Trophoblast cell (in vitro differentiated cells and primary cell): ENCODE measurements at regions not wholly inside any gene's neighbourhood (a gene's known extent, or its start where the extent isn't known, plus 50 kb on each side); places are given as distances from the start of the nearest gene placed in this dataset.

Source experiments
- DNase-seq, 2 donors: peaks; one replicate each; pipeline ENCODE4 v3.0.0-alpha.2; 2016
- H2AFZ ChIP-seq: 2 replicates; pipeline ENCODE4 v1.6.1; 2013; ENCODE audit warnings: low read length, moderate library complexity, mild to moderate bottlenecking; ENCODE audit not compliant: insufficient read depth, poor library complexity
- H2AK5ac ChIP-seq: 2 replicates; pipeline ENCODE4 v1.6.1; 2013; ENCODE audit warnings: mild to moderate bottlenecking, low read length
- H2BK120ac ChIP-seq: 2 replicates; pipeline ENCODE4 v1.6.1; 2013; ENCODE audit warnings: low read length, mild to moderate bottlenecking, moderate library complexity; ENCODE audit not compliant: insufficient read depth, poor library complexity
- H2BK12ac ChIP-seq: 2 replicates; pipeline ENCODE4 v1.6.1; 2013; ENCODE audit warnings: mild to moderate bottlenecking, low read length, moderate library complexity
- H2BK5ac ChIP-seq: 2 replicates; pipeline ENCODE4 v1.6.1; 2013; ENCODE audit warnings: low read length, low read depth, moderate library complexity, mild to moderate bottlenecking; ENCODE audit not compliant: poor library complexity
- H3K14ac ChIP-seq: 2 replicates; pipeline ENCODE4 v1.6.1; 2013; ENCODE audit warnings: mild to moderate bottlenecking, low read length
- H3K18ac ChIP-seq: 2 replicates; pipeline ENCODE4 v1.6.1; 2013; ENCODE audit warnings: mild to moderate bottlenecking, low read length
- H3K23ac ChIP-seq: 2 replicates; pipeline ENCODE4 v1.6.1; 2013; ENCODE audit warnings: low read length
- H3K27ac ChIP-seq: 2 replicates; pipeline ENCODE4 v1.5.1; 2013; ENCODE audit warnings: low read depth, mild to moderate bottlenecking, inconsistent platforms, low read length, moderate library complexity
- H3K27me3 ChIP-seq: 2 replicates; pipeline ENCODE4 v1.6.1; 2013; ENCODE audit warnings: inconsistent platforms, mild to moderate bottlenecking, low read length, moderate library complexity; ENCODE audit not compliant: insufficient read depth
- H3K36me3 ChIP-seq, 2 experiments: 1 replicate in 1 of 2; 2 replicates in 1 of 2; pipeline ENCODE4 v1.6.1; 2013; ENCODE audit warnings: low read length in 2 of 2, mild to moderate bottlenecking in 2 of 2, moderate library complexity in 1 of 2; ENCODE audit not compliant: insufficient read depth in 2 of 2, control insufficient read depth in 1 of 2
- H3K4ac ChIP-seq: 2 replicates; pipeline ENCODE4 v1.6.1; 2013; ENCODE audit warnings: low read depth, mild to moderate bottlenecking, low read length, moderate library complexity
- H3K4me1 ChIP-seq, 2 experiments: 1 replicate in 1 of 2; 2 replicates in 1 of 2; pipeline ENCODE4 v1.6.1; 2013; ENCODE audit warnings: low read length in 2 of 2, mild to moderate bottlenecking in 2 of 2, moderate library complexity in 1 of 2; ENCODE audit not compliant: insufficient read depth in 2 of 2, control insufficient read depth in 1 of 2
- H3K4me2 ChIP-seq: 2 replicates; pipeline ENCODE4 v1.6.1; 2013; ENCODE audit warnings: inconsistent platforms, mild to moderate bottlenecking, low read length, moderate library complexity
- H3K4me3 ChIP-seq: 2 replicates; pipeline ENCODE4 v1.5.1; 2013; ENCODE audit warnings: mild to moderate bottlenecking, low read depth, low read length, inconsistent platforms
- H3K79me1 ChIP-seq: one replicate; pipeline ENCODE4 v1.6.1; 2013; ENCODE audit warnings: low read length
- H3K79me2 ChIP-seq: 2 replicates; pipeline ENCODE4 v1.6.1; 2013; ENCODE audit warnings: low read length, mild to moderate bottlenecking; ENCODE audit not compliant: control insufficient read depth, insufficient read depth, poor library complexity
- H3K9ac ChIP-seq: 2 replicates; pipeline ENCODE4 v1.6.1; 2013; ENCODE audit warnings: mild to moderate bottlenecking, low read length
- H3K9me3 ChIP-seq: 2 replicates; pipeline ENCODE4 v1.6.1; 2013; ENCODE audit warnings: low read depth, mild to moderate bottlenecking, control low read depth, inconsistent platforms, low read length; ENCODE audit not compliant: insufficient read depth
- H4K12ac ChIP-seq: 2 replicates; pipeline ENCODE4 v1.6.1; 2013; ENCODE audit warnings: low read depth, mild to moderate bottlenecking, low read length, moderate library complexity
- H4K8ac ChIP-seq: 2 replicates; pipeline ENCODE4 v1.6.1; 2013; ENCODE audit warnings: low read depth, mild to moderate bottlenecking, low read length, moderate library complexity
- H4K91ac ChIP-seq: one replicate; pipeline ENCODE4 v1.6.1; 2013; ENCODE audit warnings: low read depth, mild to moderate bottlenecking, low read length, moderate library complexity
- WGBS: extraction: QIAGEN DNeasy Blood & Tissue Kit; methylation state at CpG from one replicate; pipeline ENCODE4 v1.1.7; 2013; ENCODE audit warnings: missing lambda C conversion rate; ENCODE audit not compliant: insufficient read length, insufficient coverage; ENCODE audit errors: extremely low coverage; 5-methylcytosine and 5-hydroxymethylcytosine counted together

DNA sequence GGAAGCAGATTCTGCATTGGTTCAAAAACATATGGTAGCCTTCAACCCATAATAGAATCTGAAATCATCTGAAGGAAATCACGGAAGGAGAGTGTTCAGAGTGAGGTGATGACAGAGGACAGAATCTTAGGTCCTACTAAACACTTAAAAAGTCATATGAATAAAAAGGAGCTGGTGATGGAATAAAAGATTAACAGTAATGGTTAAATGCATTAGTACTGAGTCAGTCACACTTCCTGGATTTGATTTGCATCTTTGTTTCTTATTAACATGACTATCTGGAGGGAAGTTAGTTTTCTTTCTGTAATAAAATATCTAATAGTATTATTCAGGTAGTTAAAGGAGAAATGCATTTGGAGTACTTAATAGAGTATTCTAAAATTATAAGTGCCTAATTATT is 296.3 kb upstream of the ATXN7L3B start:
- Histone ChIP-seq H3K9ac (no peak overlapping the region), H3K27ac (no peak overlapping the region), H2AFZ (no peak overlapping the region), H3K27me3 (no peaks in the 10 kb centered on the region), H2BK120ac (no peak overlapping the region), H3K79me1 (no peaks in the 10 kb centered on the region), H3K4ac (no peak overlapping the region), H4K12ac (no peak overlapping the region), H3K79me2 (no peaks in the 10 kb centered on the region), H4K8ac (no peak overlapping the region), H2AK5ac (no peak overlapping the region), H4K91ac (no peak overlapping the region), H3K18ac (no peak overlapping the region), H2BK5ac (no peak overlapping the region), H3K9me3 (no peaks in the 10 kb centered on the region), H2BK12ac (no peak overlapping the region), H3K4me1 (no peaks in the 10 kb centered on the region), H3K4me3 (no peak overlapping the region), H3K4me2 (no peak overlapping the region), H3K14ac (no peak overlapping the region), H3K36me3 (no peaks in the 10 kb centered on the region), H3K23ac (no peak overlapping the region)
- DNase-seq = no peak
- no CpG with 5 or more reads among the region's 1 CpG for WGBS

DNA sequence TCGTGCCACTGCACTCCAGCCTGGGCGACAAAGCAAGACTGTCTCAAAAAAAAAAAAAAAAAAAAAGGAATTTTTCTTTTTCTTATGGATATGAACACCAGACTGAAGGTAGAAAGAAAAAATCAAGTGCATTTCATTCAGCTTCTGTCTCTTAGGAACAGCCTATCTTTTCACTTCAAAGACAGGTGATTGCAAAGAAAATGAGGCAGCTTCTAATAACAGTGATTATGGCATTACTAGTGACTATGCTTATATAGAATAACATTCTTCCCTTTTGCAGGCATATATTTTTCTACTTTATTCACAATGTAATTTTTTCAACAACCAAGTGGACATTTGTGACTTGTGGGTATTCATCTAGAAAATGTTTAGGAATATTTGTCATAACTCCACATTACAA is 295.5 kb upstream of the ATXN7L3B start:
- Histone ChIP-seq H3K4ac (no peak overlapping the region), H3K14ac (no peak overlapping the region), H3K18ac (no peak overlapping the region), H3K23ac (no peak overlapping the region), H3K4me3 (no peak overlapping the region), H3K9ac (no peak overlapping the region), H2BK12ac (no peak overlapping the region), H4K8ac (no peak overlapping the region), H2AK5ac (no peak overlapping the region), H4K12ac (no peak overlapping the region), H3K36me3 (no peaks in the 10 kb centered on the region), H3K4me1 (no peaks in the 10 kb centered on the region), H3K79me2 (no peaks in the 10 kb centered on the region), H2BK120ac (no peak overlapping the region), H3K27me3 (no peaks in the 10 kb centered on the region), H4K91ac (no peak overlapping the region), H3K4me2 (no peak overlapping the region), H3K9me3 (no peaks in the 10 kb centered on the region), H2BK5ac (no peak overlapping the region), H3K27ac (no peak overlapping the region), H2AFZ (no peak overlapping the region), H3K79me1 (no peaks in the 10 kb centered on the region)
- WGBS = no CpG with 5 or more reads among the region's 2 CpGs
- no peak for DNase-seq

DNA sequence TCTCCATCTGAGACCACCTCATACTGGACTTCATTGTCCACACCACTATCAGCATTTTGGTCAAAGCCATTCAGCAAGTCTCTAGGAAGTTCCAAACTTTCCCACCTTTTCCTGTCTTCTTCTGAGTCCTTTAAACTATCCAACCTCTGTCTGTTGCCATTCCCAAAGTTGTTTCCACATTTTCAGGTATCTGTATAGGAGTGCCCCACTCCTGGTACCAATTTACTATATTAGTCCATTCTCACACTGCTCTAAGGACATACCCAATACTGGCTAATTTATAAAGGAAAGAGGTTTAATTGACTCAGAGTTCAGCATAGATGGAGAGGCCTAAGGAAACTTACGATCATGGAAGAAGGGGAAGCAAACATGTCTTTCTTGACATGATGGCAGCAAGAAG is 292.2 kb upstream of the ATXN7L3B start:
- Histone ChIP-seq H4K91ac (no peak overlapping the region), H3K4me3 (no peak overlapping the region), H3K79me1 (no peaks in the 10 kb centered on the region), H3K9me3 (no peaks in the 10 kb centered on the region), H2BK12ac (no peak overlapping the region), H3K4me1 (no peaks in the 10 kb centered on the region), H3K4ac (no peak overlapping the region), H4K8ac (no peak overlapping the region), H3K9ac (no peak overlapping the region), H3K4me2 (no peak overlapping the region), H2BK120ac (no peak overlapping the region), H3K27ac (no peak overlapping the region), H4K12ac (no peak overlapping the region), H2BK5ac (no peak overlapping the region), H2AFZ (no peak overlapping the region), H3K36me3 (no peaks in the 10 kb centered on the region), H3K23ac (no peak overlapping the region), H2AK5ac (no peak overlapping the region), H3K27me3 (no peaks in the 10 kb centered on the region), H3K14ac (no peak overlapping the region), H3K79me2 (no peaks in the 10 kb centered on the region), H3K18ac (no peak overlapping the region)
- no CpG with 5 or more reads among the region's 1 CpG for WGBS
- no peak for DNase-seq

DNA sequence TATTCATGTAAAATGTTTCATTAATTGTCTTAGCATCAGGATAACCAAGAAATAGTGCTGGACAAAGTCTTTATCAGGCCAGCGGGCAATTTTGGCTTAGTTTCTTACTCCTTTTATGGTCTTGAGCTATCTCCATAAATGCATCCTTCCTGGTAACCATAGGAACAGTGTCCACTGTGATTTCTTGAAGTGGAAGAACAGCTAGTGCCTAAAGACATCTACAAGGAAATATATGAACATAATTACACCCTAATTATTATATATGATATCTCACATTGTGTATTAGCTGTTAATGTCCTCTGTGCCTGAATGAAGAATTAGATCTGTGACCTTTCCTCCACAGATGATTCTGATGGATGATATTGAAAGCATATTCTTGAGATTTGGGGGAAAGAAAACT is 286.7 kb upstream of the ATXN7L3B start:
- no peaks in the 10 kb centered on the region for H3K9me3 ChIP-seq
- no peak overlapping the region for H4K8ac ChIP-seq
- H3K79me2 ChIP-seq = no peaks in the 10 kb centered on the region
- H3K27me3 ChIP-seq = no peaks in the 10 kb centered on the region
- H3K36me3 ChIP-seq = no peaks in the 10 kb centered on the region
- H3K4ac ChIP-seq = no peak overlapping the region
- H3K4me3 ChIP-seq = no peak overlapping the region
- WGBS = no CpG with 5 or more reads among the region's 1 CpG
- H3K9ac ChIP-seq = no peak overlapping the region
- no peak overlapping the region for H4K91ac ChIP-seq
- no peak overlapping the region for H3K23ac ChIP-seq
- H2BK12ac ChIP-seq = no peak overlapping the region
- H3K27ac ChIP-seq = no peak overlapping the region
- no peaks in the 10 kb centered on the region for H3K4me1 ChIP-seq
- no peak overlapping the region for H2BK120ac ChIP-seq
- no peak overlapping the region for H2AFZ ChIP-seq
- H2BK5ac ChIP-seq = no peak overlapping the region
- no peak overlapping the region for H3K4me2 ChIP-seq
- no peak for DNase-seq
- no peak overlapping the region for H4K12ac ChIP-seq
- H2AK5ac ChIP-seq = no peak overlapping the region
- no peak overlapping the region for H3K14ac ChIP-seq
- no peaks in the 10 kb centered on the region for H3K79me1 ChIP-seq
- H3K18ac ChIP-seq = no peak overlapping the region
